GM12891 (cell line): ENCODE measurements at regions not wholly inside any gene's neighbourhood (a gene's known extent, or its start where the extent isn't known, plus 50 kb on each side); places are given as distances from the start of the nearest gene placed in this dataset.

Experiments
- DNase-seq: peaks from one replicate; pipeline ENCODE4 v3.0.0; 2011; ENCODE audit warnings: low spot score; ENCODE audit not compliant: insufficient read length
- FAIRE-seq: peaks from 2 replicates; lab custom pipeline; 2011; peaks lifted over from hg19 to GRCh38; lab: Jason Lieb, UNC
- PAX5 ChIP-seq: IDR thresholded peaks from 2 replicates; pipeline ENCODE4 v1.6.1; 2011; ENCODE audit warnings: low read length, moderate library complexity, mild to moderate bottlenecking; ENCODE audit not compliant: insufficient read depth, severe bottlenecking
- POLR2A ChIP-seq: IDR thresholded peaks from 2 replicates; pipeline ENCODE4 v1.6.1; 2011; ENCODE audit warnings: low read depth, low read length, control low read depth
- POLR2AphosphoS5 ChIP-seq: IDR thresholded peaks from 2 replicates; pipeline ENCODE4 v1.6.1; 2011; ENCODE audit warnings: low read depth, low read length, control low read depth
- POU2F2 ChIP-seq: IDR thresholded peaks from 2 replicates; pipeline ENCODE4 v1.6.1; 2011; ENCODE audit warnings: low read depth, mild to moderate bottlenecking, control low read depth, low read length, moderate library complexity
- SPI1 ChIP-seq: IDR thresholded peaks from 2 replicates; pipeline ENCODE4 v1.6.1; 2011; ENCODE audit warnings: low read depth, low read length, control low read depth
- TAF1 ChIP-seq: IDR thresholded peaks from 2 replicates; pipeline ENCODE4 v1.6.1; 2011; ENCODE audit warnings: low read depth, low read length, control low read depth

DNA sequence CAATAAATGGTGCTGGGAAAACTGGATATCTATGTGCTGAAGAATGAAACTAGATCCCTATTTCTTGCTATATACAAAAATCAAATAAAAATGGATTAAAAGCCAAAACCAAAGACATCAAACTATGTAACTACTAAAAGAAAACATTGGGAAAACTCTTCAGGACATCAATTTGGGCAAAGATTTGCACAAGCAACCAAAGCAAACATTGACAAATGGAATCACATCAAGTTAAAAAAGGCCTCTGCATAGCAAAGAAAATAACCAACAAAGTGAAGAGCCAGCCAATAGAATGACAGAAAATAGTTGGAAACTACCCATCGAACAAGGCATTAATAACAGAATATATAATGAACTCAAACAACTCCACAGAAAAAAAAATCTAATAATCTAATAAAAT is 1495.3 kb downstream of the SI start:
- FAIRE-seq (no peak), DNase-seq (no peak)
- TF ChIP-seq POLR2AphosphoS5: no peak
- no peak for TF ChIP-seq TAF1
- no peak for TF ChIP-seq POLR2A
- no peak for TF ChIP-seq SPI1
- TF ChIP-seq POU2F2: no peak
- TF ChIP-seq PAX5: no peak

DNA sequence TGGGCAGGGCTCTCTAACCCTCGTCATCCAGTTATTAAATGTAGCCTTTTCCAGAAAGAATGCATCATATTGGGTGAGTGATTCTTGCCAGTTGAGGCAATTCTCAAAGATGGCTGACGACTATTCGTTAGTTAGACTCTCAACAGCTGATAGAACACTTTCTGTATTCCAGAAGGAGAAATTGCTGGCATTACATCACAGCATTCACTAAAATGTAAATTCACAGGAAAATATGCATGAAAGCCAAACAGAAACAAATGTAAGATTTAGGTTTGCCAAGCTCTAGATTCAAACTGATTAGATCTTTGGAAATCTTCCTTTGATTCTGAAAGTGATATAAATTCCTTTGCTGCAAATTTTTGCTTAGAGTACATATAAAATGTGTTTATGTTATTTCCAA is 1501.0 kb downstream of the SI start:
- DNase-seq: no peak
- no peak for TF ChIP-seq PAX5
- TF ChIP-seq POLR2A: no peak
- TF ChIP-seq POLR2AphosphoS5: no peak
- TF ChIP-seq POU2F2: no peak
- no peak for TF ChIP-seq TAF1
- no peak for TF ChIP-seq SPI1
- FAIRE-seq: no peak

DNA sequence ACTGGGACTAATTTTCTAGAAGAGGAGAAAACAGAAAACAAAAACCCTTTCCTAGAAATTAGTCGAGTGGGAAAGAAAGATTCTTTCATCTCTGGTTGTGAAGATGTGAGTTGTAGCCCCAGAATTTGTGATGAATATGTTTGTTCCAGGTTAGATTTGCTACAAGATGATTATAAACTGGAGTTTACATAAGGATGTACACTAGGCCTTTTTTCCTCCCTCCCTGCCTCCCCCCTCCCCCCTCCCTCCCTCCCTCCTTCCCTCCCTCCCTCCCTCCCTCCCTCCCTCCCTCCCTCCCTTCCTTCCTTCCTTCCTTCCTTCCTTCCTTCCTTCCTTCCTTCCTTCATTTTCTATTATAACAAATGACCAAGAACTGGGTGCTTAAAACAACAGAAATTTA is 1502.0 kb downstream of the SI start:
- DNase-seq: no peak
- no peak for FAIRE-seq
- TF ChIP-seq POLR2AphosphoS5 (no peak), TAF1 (no peak), PAX5 (no peak), POLR2A (no peak), SPI1 (no peak), POU2F2 (no peak)

DNA sequence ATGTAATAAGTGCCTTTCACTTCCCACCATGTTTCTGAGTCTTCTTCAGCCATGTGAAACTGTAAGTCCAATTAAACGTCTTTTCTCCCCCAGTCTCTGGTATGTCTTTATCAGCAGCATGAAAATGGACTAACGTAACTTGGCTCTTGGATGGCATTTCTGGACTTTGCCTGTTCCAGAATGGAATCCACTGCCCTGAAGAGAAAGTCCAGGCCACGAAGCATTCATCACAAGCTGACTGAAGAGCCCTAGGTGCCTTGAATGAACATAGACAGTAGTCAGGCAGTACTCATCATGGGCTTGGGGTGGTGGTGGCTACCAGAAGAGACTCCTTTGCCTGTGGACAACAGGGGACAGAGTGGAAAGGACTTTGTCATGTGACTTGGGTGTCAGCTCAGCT is 1505.0 kb downstream of the SI start:
- FAIRE-seq (no peak), DNase-seq (no peak)
- no peak for TF ChIP-seq POLR2AphosphoS5
- no peak for TF ChIP-seq SPI1
- no peak for TF ChIP-seq PAX5
- no peak for TF ChIP-seq POLR2A
- no peak for TF ChIP-seq POU2F2
- TF ChIP-seq TAF1: no peak

DNA sequence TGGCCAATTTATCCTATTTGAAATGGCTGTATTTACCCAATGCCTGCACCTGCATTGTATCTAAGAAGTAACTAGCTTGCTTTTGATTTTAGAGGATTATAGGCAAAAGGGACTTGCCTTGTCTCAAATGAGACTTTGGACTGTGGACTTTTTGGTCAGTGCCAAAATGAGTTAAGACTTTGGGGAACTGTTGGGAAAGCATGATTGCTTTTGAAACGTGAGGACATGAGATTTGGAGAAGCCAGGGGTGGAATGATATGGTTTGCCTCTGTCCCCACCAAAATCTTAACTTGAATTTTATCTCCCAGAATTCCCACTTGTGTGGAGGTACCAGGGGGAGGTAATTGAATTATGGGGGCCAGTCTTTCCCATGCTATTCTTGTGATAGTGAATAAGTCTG is 1505.4 kb downstream of the SI start:
- no peak for FAIRE-seq
- TF ChIP-seq TAF1: no peak
- TF ChIP-seq PAX5: no peak
- TF ChIP-seq POLR2A: no peak
- TF ChIP-seq SPI1: no peak
- no peak for TF ChIP-seq POU2F2
- no peak for DNase-seq

DNA sequence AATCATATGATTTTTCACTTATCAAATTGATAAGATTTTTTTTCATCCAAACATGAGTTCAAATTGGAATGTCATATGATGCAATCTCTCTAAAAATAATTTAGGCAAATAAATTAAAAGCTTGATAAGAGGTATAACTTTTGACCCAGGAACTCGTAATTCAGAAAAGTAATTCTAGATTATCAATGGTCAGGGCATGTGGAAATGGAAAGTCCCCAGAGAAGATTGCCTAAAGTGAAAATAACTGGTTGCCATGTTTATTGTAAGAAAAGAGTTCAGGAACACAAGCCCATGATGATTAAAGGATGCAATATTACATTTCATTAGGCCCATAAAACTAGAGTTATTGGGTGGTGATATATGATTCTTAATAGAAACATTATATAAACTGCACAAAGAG is 1514.8 kb downstream of the SI start:
- FAIRE-seq: no peak
- no peak for DNase-seq
- TF ChIP-seq POLR2AphosphoS5 (no peak), POLR2A (no peak), POU2F2 (no peak), SPI1 (no peak), TAF1 (no peak), PAX5 (no peak)

DNA sequence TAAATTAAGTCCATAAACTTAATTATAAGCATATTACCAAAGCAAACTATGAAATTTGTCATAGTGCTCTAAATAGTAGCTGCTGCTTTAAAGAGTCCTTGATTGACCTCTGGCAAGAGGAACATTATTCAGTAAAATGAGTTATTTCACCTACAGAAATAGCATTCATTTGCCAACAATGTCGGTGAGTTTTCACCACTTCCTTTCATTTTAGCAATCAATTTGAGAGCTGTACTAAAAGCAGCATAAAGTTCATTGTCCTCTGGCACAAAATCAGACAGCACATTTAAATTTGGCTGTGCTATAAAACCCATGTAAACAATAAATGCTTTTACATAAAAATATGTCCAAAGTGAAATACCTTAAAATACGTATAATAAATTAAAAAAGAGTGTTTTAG is 1515.7 kb downstream of the SI start:
- no peak for FAIRE-seq
- TF ChIP-seq POU2F2 (no peak), POLR2AphosphoS5 (no peak), SPI1 (no peak), PAX5 (no peak), POLR2A (no peak), TAF1 (no peak)

DNA sequence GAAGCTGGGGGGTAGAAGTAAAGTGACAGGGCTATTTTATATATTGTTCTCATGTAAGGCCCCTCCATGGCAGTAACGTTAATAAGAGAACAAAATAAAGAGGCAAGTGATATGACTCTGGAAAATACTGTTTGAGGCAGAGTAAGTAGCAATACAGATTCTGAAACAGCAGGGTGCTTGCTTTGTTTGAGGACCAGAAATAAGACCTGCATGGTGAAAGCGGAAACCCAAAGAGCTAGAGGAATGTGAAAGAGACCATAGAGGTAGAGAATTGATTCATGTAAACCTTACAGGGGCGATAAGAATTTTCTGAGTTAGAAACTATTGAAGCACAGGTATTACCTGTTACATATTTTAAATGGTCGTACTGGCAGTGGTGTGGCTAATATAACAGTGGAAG is 1517.1 kb downstream of the SI start:
- DNase-seq: no peak
- TF ChIP-seq POU2F2 (no peak), TAF1 (no peak), POLR2A (no peak), POLR2AphosphoS5 (no peak)
- no peak for FAIRE-seq

More for the DNA sequence above, 1515.7 kb downstream of the SI start:
- DNase-seq: no peak

DNA sequence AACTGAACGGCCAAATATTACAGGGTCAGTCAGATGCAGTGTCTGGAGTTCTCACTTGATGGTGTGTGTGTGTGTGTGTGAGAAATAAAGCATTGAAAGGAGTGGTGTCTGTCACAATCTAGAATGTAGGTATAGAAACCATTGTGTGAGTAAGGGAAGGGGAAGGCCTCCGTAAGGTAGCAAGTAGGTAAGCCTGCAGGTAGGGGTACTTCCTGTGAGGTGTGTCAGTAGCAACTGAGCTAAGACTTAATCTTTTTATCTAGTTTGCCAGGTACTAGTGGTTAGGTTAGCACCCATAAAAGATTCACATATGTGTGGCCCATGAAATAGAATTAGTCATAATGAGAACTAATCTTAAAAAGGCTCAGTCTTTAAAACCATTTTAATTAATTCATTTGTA is 1517.8 kb downstream of the SI start:
- FAIRE-seq (no peak), DNase-seq (no peak)
- TF ChIP-seq POLR2AphosphoS5: no peak
- no peak for TF ChIP-seq POLR2A
- TF ChIP-seq PAX5: no peak
- no peak for TF ChIP-seq POU2F2
- no peak for TF ChIP-seq SPI1
- no peak for TF ChIP-seq TAF1
